NCI-H1092 (cell line): ENCODE measurements at regions not wholly inside any gene's neighbourhood (a gene's known extent, or its start where the extent isn't known, plus 50 kb on each side); places are given as distances from the start of the nearest gene placed in this dataset.

Experiments used
- DNase-seq: peaks from one replicate; lab custom pipeline; 2025; lab: John Stamatoyannopoulos, UW

DNA sequence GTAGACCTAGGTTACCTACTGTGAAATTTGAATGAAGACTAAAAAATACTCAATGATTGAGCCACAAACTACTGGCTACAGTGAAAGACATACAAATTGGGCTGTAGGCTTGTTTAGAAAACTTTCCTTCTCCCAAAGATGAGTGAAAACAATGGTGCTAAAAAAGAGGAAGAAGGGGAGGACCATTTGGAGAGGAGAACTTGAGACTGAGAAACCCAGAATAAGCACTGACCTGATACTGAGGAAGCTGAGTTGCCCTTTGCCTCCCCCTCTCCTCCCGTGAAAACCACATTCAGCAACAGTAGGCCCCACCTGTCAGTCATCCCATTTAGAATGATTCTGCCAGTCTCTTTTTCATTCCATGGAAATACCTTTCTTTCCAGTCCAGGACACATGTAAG is 484.0 kb upstream of the TGFBR2 start:
- DNase-seq: no peak

DNA sequence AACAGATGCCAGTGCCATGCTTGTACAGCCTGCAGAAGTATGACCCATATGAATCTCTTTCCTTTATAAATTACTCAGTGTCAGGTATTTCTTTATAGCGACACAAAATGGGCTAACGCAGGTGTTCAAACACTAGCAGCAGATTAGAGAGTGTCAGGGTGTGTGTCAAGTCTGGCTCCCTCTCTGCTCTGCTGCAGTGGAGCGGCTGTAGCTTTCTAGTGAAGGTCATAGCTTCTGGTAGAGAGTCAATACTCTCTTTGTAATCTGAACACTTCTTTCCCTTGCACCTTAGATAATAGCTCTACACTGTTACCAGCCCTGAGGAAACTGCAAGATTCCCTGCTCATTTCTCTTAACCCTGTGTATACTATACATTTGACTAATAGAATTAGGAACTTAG is 483.2 kb upstream of the TGFBR2 start:
- no peak for DNase-seq

DNA sequence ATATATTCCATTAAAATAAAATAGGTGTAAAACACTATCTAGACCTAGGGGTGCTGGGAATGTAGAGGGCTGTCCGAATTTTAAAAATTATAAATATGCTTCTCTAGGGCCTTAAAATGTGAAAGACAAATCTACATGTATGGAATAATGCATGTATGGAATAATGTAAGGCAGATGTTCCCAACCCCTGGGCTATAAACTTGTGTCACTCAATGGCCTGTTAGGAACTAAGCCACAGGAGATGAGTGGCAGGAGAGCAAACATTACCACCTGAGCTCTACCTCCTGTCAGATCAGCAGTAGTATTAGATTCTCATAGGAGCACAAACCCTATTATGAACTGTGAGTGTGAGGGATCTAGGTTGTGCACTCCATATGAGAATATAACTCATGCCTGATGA is 482.6 kb upstream of the TGFBR2 start:
- no peak for DNase-seq

DNA sequence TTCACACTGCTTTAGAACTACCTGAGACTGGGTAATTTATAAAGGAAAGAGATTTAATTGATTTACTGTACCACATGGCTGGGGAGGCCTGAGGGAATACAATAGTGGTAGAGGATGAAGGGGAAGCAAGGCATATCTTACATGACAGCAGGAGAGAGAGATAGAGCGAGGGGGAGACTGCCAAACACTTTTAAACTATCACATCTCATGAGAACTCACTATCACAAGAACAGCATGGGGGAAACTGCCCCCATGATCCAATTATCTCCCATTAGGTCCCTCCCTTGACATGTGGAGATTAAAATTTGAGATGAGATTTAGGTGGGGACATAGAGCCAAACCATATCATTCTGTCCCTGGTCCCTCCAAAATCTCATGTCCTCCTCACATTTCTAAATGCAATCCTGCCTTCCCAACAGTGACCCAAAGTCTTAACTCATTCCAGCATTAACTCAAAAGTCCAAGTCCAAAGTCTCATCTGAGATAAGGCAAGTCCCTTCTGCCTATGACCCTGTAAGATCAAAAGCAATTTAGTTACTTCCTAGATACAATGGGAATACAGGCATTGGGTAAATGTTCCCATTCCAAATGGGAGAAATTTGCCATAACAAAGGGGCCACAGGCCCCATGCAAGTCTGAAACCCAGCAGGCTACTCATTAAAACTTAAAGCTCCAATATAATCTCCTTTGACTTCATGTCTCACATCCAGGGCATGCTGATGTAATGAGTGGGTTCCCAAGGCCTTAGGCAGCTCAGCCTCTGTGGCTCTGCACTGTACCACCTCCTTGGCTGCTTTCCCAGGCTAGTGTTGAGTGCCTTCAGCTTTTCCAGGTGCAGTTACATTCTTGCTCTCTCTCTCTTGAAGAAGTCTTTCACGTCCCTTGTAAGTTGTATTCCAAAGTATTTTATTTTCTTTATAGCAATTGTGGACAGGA is 481.7 kb upstream of the TGFBR2 start:
- DNase-seq: no peak

DNA sequence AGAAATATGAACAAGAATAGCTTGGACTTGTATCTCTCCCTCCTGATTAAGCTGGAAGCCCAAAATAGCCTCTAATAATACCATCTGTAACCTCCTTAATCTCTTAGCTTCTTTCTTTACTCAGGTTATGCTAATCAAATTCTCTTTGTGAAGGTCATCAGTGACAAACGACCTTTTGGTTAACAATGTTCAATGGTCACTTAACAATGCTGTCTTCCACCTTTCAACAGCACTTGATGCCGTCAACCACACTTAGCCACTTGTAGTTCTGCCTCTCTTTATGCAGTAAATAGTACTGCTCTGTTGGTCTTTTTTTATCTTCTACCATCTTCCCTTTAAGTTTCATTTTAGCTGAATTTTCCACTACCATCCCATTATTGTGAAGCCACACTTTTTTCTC is 476.6 kb upstream of the TGFBR2 start:
- DNase-seq: no peak

DNA sequence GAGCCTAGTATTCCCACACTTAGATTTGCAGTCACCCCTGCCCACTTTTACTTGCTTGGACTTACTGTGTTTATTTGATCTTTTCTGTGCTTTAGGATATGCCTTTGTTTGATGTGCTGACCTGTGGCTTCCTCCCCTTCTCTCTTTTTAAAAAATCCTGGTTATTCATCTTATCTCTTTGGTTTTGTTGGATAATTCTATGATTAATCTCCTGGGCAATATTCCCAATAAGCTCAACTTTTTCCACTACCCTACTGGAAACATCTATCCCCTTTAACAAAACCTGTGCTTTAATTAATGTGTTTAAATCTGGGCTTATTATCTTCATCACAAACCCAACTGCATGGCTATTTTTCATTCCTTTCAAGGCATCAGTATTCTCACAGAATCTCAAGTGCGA is 476.0 kb upstream of the TGFBR2 start:
- DNase-seq: no peak

DNA sequence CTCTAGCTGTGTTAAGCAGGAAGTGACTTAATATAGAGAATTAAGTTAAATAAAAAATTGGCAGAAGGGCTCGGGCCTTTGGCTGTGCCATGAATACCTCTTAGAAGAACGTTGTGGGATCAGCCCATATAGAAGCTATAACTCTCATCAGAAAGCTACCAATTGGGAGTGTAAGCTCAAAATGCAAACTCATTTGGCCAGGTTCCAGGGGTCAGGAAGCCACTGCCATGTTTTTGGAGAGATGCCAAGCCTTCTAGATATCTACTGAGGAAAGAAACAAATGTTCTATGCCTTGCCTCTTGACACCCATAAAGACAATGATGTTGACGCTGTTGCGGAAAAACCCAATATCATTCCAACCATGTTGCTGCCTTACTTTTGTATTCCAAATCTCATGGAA is 475.2 kb upstream of the TGFBR2 start:
- DNase-seq: no peak

DNA sequence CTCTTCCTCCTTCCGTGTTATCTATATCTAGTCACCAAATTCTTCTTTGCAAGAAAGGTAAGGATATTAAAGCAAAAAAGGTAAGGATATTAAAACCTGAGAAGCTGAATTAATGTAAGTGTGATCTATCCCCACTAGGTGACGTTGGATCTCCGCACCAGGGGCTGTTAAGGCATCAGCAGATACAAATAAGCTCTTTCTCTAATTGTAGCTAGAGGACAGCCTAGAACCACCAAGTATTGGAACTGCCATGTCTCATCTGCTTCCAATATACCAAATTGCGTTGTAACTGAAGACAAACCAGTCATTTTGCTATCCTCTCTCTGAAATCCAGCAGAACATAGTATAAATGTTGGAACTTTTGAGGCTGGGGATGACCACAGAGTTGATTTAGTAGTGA is 471.2 kb upstream of the TGFBR2 start:
- no peak for DNase-seq

DNA sequence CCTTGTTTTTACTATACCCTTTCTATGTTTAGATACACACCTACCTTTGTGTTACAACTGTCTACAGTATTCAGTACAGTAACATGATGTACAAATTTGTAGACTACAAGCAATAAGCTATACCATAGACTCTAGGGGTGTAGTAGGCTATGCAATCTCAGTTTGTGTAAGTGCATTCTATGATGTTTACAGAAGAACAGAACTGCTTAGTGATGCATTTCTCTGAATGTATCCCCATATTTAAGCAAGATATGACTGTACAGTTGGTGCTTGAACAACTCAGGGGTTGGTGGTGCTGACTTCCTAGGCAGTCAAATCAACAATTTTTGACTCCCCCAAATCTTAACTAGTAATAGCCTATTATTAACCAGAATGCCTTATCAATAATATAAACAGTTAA is 467.1 kb upstream of the TGFBR2 start:
- no peak for DNase-seq

DNA sequence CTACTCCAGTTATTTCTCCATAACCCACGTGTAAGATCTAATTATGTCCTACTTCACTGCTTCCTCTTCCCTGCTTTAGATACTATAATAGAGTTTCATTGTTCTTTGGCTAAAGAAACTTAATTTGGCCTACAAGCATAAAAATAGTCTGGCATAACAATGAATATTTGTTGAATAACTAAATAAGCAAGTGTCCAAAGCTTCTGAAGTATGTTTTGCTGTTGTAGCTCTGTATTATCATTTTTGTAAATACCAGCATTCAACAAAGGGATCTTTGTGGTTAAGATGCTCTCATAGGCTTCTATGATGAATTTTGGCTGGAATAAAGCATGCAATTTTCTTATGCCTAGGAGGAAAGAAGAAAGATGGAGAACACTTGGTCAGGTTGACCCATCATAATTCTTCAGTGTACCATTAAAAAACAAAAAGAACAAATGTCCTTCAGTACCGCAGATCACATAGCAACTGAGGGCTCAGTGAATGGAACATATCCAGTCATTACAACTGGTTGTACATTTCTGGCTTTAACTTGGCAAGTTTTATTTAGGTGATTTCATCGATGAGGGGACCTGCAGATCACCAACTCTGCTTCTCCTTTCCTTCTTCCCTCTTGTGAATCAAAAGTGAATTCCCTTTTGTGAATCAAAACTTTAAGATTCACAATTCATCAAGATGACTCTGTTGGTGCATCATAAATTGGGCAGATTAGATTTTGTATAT is 465.9 kb upstream of the TGFBR2 start:
- DNase-seq: no peak

DNA sequence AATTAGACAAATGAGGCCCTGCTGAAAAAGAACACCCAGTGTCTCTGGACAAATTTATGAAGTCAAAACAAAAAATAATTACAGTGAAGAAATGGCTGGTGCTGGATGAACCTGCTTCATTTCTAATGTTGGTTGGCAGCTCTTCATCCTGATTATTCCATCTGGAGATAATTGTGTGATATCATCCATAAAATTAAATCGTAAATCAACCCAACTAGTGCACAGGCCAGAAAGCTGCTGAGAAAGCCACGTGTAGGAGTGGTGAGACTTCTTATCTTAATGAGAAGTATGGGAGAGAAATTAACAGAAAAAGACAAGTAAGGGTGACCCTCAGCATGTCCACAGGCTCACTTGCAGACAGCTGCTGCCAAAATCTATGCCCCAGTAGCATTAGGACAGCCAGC is 465.2 kb upstream of the TGFBR2 start:
- DNase-seq: no peak

DNA sequence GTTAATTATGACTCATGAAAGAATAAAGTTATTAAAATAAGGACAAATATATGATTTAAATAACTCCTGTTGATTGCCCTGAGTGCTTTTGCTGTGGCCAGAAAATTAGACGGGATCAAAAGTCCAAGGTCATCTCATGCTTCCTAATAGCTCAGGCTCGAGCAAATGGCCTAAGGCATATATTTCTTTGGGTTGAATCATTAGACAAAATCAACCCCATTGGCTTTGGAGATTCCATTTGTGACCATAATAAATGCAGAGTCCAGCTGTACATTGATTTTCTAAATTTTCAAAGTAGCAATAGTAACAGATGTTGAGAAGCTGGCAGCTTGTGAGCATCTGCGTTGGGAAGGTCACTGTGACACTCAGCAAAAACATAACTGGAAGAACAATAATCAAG is 464.5 kb upstream of the TGFBR2 start:
- no peak for DNase-seq

DNA sequence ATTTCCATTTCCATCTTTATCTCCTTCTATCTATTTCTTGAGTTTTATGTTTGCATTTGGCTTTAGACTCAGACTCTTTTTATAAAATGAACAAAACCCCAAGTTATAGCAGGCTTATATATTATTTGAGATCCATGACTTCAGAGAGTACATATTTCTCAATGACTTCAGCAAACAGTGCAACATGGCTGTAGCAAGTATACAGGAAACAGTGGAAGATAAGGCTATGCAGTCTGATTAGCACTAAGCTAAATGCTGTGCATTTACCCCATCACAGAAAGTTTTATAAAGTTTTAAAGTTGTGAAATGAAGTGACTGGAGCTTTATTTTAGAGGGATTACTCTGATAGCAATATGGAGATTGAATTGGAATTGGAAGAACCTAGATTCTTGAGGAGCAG is 463.5 kb upstream of the TGFBR2 start:
- DNase-seq: no peak

DNA sequence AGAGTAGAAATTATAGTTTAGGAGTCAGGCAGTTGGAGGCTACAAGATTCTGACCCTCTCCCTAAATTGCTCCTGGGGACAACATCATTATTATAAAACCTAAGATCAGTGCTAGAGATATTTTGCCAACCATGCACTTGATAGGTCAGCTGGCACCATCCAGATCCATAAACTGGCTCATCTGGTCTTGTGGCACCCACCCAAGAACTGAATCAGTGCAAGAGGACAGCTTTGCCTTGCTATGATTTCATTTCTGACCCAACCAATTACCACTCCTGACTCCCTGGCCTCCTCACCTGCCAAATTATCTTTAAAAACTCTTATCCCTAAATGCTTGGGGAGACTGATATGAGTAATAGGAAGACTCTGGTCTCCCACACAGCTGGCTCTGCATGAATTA is 461.1 kb upstream of the TGFBR2 start:
- DNase-seq: no peak

DNA sequence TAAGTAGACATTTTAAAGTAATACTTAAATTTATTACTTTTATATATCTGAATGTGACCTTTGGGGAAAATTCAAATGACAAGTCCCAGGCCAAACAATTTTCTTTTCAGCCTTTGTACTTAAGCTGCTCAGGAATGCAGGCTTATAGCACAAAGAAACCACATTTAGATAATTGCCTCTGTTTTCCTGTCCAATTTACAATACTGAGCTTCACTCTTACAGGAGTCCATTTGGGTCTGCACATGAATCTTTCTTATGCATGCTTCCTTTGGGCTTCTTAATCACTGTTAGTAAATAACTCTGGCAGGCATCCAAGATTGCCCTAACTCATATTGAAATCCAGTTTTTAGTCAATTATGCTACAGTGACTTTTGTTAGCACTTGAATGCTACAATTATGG is 459.4 kb upstream of the TGFBR2 start:
- DNase-seq: no peak

DNA sequence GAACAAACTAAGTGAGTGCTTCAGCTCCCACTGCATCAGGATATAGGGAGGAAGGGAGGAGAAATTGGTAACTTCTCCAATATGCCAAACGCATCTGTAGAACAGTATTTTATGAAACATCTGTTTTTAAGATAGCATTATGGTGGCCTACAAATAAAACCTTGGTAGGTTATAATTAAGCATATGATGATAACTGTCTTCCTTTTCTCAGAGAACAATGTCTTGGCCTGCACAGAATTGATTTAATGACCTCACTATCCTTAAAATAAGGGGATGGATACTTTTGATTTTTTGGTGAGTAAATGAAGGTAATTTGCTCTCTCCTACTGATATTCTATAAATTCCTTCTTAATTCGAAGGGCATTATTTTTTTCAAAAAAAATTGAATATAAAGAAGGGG is 451.5 kb upstream of the TGFBR2 start:
- no peak for DNase-seq

DNA sequence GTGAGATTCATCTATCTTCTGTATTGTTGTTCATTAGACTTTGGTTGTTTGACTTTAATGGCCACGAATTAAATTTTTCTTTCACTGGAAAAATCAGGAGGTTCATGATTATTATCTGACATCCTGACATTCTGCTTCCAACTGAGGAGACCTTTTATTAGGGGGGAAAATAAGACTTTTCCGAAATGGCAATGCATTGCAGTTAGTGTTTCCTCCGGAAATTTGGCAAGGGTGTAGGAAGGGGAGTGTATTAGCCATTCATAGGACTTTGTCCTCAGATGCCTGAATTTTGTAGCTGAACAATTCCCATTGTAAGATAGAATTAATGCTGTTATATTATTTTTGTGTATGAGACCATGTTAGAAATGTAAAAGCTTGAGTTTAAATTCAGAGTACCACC is 450.6 kb upstream of the TGFBR2 start:
- no peak for DNase-seq

DNA sequence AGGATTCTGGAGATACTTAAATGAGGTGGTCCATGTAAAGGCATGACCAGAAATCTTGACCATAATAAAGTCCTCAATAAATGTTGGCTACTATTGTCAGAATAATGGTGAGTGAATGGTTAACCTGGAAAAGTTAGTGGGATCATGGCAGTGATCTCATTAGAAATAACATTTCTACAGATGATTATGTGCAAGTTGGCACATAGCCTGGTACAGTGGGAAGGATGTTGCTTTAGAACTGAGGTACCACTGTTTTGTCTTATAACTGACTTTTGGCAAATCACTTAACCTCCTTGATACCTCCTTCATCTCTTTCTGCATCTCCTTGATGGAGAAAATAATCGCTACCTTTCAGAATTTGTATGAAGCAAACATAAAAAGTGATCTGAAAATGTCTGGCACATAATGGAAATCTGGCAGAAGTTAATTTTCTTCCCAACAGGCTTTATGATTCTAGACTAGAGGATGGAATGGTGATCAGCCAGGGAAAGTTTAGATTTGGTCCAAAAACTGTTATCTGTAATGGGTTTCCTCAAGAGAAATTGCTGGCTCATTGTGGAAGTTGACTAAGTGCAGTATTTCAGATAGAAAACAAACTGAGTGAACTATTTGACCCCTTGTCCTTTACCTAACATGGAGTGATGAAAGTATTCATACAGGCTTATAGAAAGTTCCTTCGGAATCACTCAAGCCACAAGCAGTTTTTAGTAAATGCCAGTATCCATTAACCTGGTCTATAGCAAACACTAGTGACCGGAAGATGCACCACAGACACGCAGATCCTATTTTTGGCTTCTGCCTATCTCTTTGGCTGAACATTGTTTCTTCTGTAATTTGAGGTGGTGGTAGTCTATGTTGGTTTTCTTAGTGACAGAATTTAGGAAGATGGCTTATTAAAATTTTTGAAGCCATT is 449.6 kb upstream of the TGFBR2 start:
- no peak for DNase-seq

DNA sequence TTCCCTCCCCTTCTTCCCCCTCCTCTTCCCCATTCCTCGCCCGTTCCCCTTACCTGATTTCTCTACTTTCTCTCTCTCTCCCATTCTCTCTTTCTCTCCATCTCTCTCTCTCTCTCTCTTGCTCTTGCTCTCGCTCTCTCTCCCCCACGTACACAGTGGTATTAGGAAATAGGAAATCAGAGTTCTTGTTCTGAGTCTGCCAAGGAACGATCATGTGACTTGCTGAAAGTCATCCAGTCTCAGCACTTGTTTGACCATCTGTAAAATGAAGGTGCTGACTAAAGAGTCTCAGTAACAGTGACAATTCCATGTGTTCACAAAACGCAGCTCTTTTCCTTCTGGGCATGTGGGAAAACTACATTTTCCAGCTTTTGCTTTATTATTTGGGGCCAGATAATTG is 445.0 kb upstream of the TGFBR2 start:
- no peak for DNase-seq

DNA sequence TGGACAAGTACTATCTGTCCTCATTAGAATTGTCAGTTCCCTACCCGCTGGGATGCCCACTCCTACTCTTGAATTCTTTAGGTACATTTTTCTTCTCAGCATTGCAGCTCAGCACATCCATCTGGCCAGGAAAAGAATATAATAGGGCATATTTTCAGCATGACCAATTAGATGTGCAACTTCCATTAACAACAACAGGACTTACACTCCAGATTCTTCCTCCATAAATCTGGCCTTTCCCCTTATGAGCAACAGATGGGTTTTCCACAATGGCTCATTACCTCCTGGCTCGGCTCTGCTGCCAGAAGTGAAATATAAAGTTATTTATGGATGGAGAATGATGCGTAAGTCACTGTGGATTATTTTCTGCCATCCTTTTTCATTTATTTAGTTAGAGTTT is 443.8 kb upstream of the TGFBR2 start:
- no peak for DNase-seq

DNA sequence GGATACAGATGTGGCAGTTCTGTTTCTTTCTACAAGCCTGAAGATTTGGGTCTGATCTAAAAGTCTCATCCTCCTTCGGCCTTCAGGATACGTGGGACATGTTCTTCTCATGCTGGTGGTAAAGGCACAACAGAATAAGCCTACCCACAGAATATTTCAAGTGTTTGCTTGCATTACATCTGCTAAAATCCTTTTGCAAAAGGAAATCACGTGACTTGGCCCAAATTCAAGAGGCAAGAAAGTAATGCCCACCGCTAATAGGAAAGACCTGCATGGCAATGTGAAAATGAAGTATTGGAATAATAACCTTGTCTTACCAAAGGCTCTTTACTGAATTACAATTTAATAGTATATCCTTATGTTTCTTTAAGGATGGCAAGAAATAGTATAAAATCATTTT is 439.9 kb upstream of the TGFBR2 start:
- DNase-seq: no peak

DNA sequence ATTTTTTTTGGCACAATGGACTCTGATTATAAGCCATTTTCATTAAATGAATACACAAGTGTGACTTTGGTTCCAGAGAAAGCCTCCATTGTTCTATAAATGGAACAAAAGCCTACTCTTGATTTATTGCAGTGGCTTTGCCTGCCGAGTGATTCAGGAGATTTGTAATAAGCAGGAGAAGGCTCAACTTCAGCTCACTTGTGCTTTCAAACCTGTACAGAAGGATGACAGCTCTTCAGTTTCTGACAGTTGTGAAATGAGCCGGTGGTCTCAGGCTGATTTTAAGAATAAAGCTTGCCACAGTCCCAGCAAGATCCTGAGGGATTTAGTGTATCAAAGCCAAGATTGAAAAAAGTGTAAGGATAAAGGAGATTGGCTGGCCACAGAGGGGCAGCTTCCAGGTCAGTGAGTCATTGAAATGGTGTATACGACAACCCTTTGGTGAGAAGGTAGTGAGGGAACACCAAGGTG is 438.8 kb upstream of the TGFBR2 start:
- DNase-seq: no peak
